ENCODE measurements at regions not wholly inside any gene's neighbourhood (a gene's known extent, or its start where the extent isn't known, plus 50 kb on each side); places are given as distances from the start of the nearest gene placed in this dataset.
"Not testable (repeated sequence)": the region's sequence is repeated elsewhere in the genome, so short reads cannot be mapped to it uniquely, and the experiment has no call there.

- no peak for DNase-seq
These were observed 50.1 kb upstream of the SIRPA start for GRCh38 chr20:1845163-1845523.

DNA sequence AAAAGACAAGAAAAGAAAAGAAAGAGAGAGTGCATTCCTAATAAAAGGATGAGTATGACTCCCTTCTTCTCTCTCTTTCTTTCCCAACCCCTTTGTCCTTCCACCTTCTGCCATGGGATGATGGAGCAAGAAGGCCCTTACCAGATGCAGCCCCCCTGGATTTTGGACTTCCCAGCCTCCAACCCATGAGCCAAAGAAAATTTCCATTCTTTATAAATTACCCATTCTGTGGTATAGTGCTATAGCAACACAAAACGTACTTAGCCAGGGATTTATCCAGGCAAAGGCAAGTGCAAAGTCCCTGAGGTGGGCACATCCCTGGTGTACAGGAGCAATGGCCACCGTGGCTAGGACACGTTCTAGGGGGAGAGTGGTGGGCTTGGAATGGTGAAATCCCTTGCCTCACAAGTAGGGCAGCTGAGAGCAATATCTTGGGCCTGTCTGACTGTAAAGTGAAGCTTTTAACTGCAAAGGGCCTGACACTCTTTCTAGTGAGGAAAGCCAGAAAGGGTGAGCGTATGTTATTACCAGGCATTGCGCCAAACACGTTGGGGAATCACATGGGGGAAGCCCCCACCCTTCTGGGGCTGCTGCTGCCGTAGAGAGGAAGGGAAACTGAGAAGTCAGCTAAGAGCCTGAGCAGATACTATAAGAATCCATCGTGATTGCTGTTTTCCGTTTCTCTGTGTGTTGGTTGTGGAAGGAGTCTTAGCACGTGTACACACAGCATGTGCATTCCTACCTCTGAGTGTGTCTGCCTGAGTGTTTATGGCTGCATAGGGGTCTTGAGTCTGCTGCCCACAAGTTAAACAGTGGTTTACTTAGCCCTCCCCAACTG is 50.7 kb upstream of the SIRPA start:
- DNase-seq = no peak

DNA sequence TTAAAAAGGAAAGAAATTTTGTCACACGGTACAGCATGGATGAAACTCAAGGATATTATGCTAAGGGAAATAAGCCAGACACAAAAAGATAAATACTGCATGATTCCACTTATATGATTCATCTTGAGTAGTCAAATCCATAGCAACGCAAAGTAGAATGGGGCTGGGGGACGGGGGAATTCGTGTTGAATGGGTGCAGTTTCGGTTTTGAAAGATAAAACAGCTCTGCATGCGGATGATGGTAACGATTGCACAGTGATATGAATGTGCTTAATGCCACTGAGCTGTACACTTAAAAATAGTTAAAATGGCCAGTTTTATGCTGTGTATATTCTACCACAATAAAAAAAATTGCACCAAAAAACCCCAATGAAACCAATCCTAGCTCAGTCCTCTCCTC is 52.9 kb upstream of the SIRPA start:
- DNase-seq = no peak

DNA sequence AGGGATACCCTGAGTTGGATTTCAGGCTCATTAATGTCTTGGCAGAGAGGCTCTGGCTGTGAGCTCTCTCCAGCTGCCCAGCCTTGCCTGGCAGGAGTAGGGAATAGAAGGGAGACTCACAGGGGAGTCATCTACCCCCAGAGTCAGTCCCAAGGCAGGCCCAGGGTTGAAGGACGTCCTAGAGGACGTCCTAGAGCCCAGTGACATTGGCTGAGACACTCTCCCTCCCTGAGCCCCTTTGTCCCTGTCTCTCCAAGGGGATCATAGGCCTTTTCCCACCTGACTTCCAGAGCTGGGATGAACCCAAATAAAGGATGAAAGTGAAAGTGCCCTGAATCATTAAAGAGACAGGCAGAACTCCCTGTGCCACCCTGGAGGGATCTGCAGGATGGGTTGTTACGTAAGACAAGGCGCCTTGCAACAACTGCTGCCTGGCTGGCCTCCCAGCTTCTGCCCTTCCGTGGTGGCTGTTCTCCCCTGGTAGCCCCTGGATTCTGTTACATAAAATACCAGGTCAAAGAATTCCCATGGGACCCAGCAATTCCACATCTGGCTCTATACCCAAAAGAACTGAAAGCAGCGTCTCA is 53.6 kb upstream of the SIRPA start:
- DNase-seq = no peak

DNA sequence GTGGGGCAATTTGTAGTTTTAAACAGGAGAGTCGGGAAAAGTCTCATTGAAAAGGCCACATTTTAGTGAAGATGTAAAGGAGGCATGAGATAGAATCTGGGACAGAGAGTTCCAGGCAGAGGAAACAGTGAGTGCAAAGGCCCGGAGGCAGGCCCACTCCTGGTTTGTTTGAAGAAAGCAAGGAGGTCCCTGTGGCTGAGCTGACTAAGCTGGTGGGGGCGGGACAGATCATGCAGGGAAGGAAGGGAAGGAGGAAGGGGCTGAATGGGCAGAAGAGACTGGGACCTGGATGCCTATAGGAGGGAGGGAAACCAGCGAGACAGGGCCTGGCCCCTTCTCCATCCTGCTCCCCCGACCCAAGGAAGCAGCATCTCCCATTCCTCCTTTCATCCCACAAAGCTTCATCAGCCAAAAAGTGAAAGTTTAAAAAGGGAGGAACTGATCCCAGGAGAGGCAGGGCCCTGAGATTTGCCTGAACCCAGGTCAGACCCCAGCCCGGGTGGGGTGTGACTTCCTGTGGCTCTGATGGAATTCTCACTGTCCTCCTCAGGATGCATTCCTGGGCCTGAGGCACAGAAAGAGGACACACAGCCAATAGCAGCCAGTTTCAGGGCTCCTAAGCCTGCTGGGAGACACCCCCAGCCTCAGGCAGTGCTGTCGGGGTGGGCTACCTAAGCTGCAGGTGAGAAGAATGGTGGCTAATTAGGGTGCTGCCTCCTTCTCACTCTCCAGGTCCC is 54.2 kb upstream of the SIRPA start:
- DNase-seq = no peak

GRCh38 chr20:1839376-1840317 is 55.6 kb upstream of the SIRPA start:
- not testable (repeated sequence) for DNase-seq

DNA sequence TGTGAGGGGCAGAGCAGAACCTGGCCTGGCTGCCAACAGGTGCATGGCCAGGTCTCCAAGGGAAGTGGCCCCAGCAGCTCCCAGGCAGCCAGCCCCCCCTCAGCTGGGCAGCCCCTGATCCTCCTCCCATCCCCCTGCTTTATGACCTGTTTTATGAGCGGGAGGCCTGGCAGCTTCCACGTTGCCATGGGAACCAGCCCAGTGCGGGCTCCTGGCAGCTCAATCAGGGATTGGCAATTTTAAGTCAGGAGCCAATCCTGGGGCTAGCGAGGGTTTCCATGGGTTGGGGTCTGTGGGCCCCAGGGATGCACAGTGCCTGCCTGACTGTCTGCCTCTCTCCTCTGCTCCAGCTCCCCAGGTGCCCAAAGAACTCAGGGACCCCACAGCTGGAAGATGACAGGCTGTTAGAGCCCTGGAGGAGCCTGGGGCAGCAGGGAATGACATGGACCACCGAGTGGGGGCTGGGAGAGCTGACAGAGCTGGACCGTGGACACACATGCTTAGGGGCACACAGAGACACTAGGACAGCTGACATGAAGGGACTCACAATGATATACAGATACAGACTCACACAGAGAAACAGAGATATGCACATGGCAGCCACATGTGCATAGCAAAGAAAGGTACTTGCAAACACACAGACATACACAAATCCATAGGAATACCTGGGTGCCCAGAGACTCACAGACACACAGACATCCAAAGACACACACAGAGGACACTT is 56.5 kb upstream of the SIRPA start:
- DNase-seq = no peak

DNA sequence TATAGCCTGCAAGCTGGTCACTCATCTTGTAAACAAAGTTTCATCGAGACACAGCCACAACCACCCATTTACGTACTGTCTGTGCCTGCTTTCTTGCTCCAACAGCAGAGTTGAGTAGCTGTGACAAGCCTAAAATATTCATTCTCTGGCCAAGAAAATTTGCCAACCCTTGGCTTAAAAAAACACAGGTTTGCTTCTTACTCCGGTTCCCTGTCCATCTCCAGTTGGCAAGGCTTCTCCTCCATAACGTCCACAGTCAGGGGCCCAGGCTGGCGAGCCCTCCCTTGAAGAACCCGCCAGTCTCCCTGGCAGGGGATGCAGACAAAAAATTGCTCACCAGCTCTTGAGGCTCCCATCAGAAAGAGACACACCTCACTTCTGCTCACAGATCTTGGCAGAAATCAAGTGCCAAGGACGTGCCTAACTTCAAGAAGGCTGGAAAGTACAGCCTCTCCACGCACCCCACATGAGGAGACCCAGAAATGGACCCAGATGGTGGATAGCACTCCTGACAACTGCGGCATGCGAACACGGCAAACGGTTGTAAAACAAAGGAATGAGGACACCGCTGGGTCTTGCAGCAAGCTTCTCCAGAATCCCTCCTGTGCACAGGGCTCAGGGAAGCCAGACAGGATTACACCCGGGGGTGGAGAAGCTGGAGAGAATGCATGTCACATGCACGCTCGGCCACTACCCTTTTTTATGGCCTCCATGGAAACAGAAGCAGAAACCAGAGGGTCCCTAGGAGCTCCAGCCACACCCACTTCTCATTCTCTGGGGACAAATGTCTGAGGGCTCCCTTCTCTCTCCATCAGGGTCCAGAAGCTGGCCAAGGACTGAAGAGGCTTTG is 59.8 kb upstream of the SIRPA start:
- DNase-seq = no peak

DNA sequence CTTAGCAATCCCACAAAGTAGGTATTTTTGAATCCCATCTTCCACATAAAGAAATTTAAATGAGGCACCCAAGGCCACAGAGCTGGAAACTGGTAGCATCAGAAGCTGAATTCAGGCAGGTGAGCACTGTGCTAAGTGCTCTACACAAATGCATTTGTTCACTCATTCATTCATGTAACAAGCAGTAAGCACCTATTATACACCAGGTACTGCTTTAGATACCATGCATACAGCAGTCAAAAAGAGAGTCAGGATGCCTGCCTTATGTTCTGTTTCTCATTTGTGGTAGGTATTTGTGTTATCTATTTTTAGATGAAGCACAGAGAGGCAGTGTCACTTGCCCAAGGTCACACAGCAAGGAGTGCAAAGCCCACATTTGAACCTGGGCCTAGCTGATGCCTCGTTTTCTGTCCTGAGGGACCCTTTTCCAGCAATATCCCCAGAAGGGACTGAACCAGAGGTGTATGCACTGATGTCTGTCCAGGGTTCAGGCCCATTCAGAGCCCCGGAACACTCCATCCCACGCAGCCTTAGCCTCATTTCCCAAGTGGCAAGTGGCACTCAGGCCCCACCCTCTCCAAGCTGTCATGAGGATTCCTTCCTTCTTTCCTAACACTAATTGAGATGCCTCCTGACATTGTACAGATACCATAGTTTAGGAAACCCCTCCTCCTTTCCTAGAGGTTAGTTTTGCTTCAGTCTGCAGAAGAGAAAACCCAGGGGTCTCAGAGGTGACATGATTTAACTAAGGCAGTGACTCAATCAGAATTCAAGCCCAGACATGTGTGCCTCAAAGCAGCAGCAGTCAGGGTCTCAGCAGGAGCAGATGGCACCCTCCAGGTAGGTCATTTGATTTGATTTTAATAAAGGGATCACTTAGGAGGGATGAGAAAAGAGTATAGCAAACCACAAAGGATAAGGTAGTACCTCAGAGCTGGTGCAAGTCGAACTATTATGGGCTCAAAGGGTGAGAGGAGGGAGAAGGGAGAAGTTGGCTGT is 61.2 kb upstream of the SIRPA start:
- DNase-seq = no peak

DNA sequence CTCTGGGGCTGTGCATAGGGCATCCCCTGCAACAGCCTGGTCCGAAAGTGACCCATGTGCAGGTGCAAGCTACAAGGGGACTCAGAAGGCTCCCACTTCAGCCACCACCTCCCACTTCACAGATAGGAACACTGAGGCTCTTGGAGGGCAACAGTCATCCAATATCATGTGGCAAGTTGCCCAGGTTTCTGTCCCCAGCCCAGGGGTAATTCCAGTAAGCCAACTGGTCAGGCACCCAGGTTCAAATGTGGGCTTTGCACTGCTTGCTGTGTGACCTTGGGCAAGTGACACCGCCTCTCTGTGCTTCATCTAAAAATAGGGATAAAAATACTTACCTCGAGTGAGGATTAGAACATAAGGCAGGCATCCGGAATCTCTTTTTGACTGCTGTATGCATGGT is 62.0 kb upstream of the SIRPA start:
- DNase-seq = no peak

DNA sequence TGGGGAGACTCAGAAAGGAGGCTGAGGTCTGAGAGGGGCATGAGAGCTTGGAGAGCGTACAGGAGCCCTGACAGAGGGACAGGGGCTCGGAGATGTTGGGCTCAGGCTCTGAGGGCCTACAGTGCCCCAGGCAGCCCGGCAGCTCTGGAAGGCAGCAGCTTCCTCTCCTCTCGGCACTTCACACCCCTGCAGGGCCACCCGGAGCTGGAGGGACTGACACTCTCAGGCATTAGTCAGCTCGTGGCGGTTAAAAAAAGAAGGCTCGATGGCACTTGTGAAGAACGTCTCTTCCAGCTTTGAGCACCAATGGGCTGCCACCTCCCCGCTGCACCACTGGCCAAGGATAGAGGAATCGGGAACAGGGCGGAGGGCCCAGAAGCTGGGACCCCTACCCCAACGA is 62.6 kb upstream of the SIRPA start:
- DNase-seq = no peak

DNA sequence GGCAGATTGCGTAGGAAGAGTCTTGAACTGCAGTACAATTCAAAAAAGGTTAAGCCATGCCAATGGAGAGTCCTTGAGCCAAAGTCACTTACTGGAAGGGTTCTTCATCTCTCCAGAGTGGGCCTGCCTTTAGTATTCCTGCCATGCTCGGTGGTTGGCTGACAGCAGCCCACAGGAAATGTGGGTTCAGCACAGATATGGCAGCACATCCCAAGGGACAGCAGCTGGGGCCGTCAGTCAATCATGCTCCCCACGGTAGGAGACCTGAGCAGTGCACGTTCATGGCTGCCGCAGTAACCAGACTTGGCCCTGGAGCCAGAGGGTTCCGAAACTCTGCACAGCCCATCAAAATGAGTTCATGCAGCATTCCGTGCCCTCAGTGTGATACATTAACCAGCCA is 63.6 kb upstream of the SIRPA start:
- DNase-seq = no peak

DNA sequence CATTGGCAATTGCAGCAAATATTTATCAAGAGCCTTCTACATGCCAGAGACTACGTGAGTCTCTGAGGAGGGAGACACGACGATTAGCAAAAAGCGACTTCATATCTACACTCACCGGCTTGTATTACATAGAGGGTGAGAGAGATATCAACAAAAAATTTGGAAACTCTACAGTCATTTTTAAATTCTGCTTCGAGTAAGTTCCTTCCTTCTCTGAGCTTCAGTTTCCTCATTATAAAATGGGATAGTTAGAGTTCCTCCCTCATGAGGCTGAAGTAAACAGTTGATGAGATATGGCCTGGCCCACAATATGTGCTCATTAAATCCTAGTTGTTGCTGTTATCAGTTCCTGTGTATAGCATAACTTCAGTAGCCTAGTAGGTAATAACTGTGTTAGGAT is 64.1 kb upstream of the SIRPA start:
- no peak for DNase-seq

- DNase-seq = no peak
These were observed 65.0 kb upstream of the SIRPA start for GRCh38 chr20:1830240-1830639.

DNA sequence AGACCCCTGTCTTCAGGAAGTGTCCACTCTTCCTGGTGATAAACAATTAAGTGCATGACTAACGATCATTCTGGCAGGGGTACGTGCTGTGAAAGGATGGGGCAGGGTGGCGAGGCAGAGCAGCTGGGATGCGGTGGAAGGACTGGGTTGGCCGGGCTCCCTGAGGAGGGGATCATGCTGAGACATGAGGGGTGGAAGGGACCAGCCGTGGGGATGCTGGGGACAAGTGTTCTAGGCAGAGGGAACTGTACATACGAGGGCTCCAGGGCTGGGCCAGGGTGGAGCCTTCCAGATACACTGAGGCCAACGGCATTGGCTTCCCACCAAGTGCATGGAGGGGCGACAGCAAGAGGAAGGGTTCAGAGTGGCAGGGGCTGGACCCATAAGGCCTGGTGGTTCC is 65.7 kb upstream of the SIRPA start:
- DNase-seq = no peak

- DNase-seq = no peak
These were observed 66.4 kb upstream of the SIRPA start for GRCh38 chr20:1828786-1829131.

DNA sequence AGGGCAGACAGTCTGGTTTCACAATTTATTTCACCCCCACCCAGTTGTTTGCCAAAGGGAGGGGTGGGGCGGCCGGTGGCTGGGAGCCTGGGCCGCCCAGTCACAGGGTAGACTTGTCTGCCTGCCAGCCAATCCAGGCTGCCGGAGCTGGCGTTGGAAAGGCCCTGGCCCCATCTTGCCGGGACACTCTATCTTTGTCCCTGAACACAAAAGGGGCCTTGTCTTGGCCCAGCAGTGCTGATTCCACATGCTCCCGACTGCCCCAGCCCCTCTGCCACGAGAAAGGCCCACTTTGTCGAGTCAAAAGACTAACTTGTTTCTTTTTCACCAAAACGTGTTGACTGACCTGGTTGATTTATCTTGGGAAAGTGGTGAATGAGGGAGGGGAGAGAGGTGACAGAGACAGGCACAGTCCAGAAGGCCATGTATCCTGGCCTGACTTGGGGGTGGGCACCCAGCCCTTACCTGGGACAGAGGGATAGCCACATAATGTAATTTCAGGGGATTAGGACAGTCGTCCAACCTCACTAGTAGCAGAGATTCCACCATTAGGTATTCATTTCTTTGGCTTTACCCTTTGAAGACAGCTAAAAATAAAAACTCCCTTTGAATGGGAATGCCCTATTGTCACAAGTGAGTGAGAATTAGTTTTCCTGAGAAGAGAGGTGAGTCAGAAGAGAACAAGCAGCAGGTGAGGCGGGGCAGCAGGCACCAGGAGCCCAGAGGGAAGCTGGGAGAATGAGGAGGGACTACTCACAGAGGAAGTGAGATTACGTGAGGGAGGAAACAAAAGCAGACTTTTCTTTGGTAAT is 67.0 kb upstream of the SIRPA start:
- DNase-seq = no peak

DNA sequence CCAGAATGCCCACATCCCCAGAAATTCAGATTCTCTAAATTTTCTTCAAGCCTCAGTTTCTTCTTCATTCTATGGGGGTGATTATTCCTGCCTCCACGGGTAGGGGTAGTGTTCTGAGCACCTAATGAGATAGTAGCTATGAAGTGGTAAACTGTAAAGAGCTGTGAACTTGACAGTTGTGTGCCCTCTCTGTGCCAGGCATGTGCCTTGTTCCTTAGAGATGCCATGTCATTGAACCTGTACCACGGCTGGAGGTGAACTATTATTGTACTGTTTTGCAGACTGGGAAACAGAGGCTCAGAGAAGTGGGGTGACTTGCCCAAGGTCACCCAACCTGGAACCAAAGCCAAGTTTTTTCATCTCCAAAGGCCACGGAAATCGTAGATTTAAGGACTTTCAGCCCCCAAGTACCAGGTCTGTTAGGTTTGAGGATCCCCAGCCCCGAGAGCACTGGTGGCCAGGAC is 67.7 kb upstream of the SIRPA start:
- DNase-seq = no peak

- DNase-seq = no peak
These were observed 69.2 kb upstream of the SIRPA start for GRCh38 chr20:1825938-1826445.

All from activated CD4-positive, alpha-beta T cell treated with anti-CD3 and anti-CD28 coated beads for 1 hour (primary cell).